ENCODE measurements at regions not wholly inside any gene's neighbourhood (a gene's known extent, or its start where the extent isn't known, plus 50 kb on each side); places are given as distances from the start of the nearest gene placed in this dataset.

GRCh38 chr9:89843591-89843990 lies 238.8 kb downstream of the GADD45G start:
- TF ChIP-seq GATA2 (IDR thresholded peaks at IDR 0.05; ENCODE audit: low read depth, low read length), result no peak
- no peak for TF ChIP-seq GATA3 (IDR thresholded peaks at IDR 0.05; ENCODE audit: low read depth, low read length)

Measured in SH-SY5Y (cell line).